IMR-90 (cell line): ENCODE measurements at regions not wholly inside any gene's neighbourhood (a gene's known extent, or its start where the extent isn't known, plus 50 kb on each side); places are given as distances from the start of the nearest gene placed in this dataset.

Experiments
- ATAC-seq: fragments of 200-7000 bp; cut with Tn5 transposase; 2 replicates; pipeline ENCODE4 v1.9.1; 2020; ENCODE audit warnings: low read depth, mild to moderate bottlenecking, moderate library complexity
- BruUV-seq: library from RNA; stranded (reverse); fragments of 400-500 nt; replicated peaks from 2 replicates; lab custom pipeline; 2021; lab: Mats Ljungman, UMichigan
- CTCF ChIA-PET: fragments of 300-600 bp; formaldehyde crosslinking; extraction: SDS; loops from one replicate; lab custom pipeline; 2021; ENCODE audit warnings: antibody characterized with exemption; lab: Yijun Ruan, JAX
- POLR2A ChIA-PET: fragments of 300-600 bp; sonication (Branson Sonifier 250); formaldehyde crosslinking; loops from one replicate; lab custom pipeline; 2022; ENCODE audit warnings: antibody characterized with exemption; ENCODE audit not compliant: unreplicated experiment; lab: Charles Lee
- DNase-seq: peaks from one replicate; pipeline ENCODE4 v3.0.0; 2013
- H2AFZ ChIP-seq: replicated peaks from 2 replicates; pipeline ENCODE3; 2013; ENCODE audit warnings: low read length, mild to moderate bottlenecking; ENCODE audit not compliant: poor library complexity
- H2AK5ac ChIP-seq: 2 replicates; pipeline ENCODE4 v1.6.1; 2013; ENCODE audit warnings: low read depth, low read length, inconsistent platforms
- H2AK9ac ChIP-seq: replicated peaks from 2 replicates; pipeline ENCODE3; 2013; ENCODE audit warnings: mild to moderate bottlenecking, low read depth, low read length, moderate library complexity; ENCODE audit not compliant: poor library complexity
- H2BK120ac ChIP-seq: 2 replicates; pipeline ENCODE4 v1.6.1; 2013; ENCODE audit warnings: low read depth, low read length, inconsistent platforms
- H2BK15ac ChIP-seq: 3 replicates; pipeline ENCODE4 v1.6.1; 2013; ENCODE audit warnings: low read depth, low read length, inconsistent platforms
- H2BK20ac ChIP-seq: 2 replicates; pipeline ENCODE4 v1.6.1; 2013; ENCODE audit warnings: low read depth, mild to moderate bottlenecking, inconsistent platforms, low read length, moderate library complexity
- H2BK5ac ChIP-seq: 2 replicates; pipeline ENCODE4 v1.6.1; 2013; ENCODE audit warnings: mild to moderate bottlenecking, low read depth, low read length, inconsistent platforms; ENCODE audit not compliant: poor library complexity, severe bottlenecking
- H3K14ac ChIP-seq: replicated peaks from 2 replicates; pipeline ENCODE4 v1.6.1; 2013; ENCODE audit warnings: low read depth, low read length, inconsistent platforms
- H3K18ac ChIP-seq: 2 replicates; pipeline ENCODE4 v1.6.1; 2013; ENCODE audit warnings: low read depth, low read length, control low read depth
- H3K23ac ChIP-seq: 2 replicates; pipeline ENCODE4 v1.6.1; 2013; ENCODE audit warnings: low read depth, low read length, inconsistent platforms
- H3K27ac ChIP-seq: 2 replicates; pipeline ENCODE4 v1.5.1; 2013; ENCODE audit warnings: mild to moderate bottlenecking, control low read depth, low read length; ENCODE audit not compliant: insufficient read depth
- H3K27me3 ChIP-seq: 2 replicates; pipeline ENCODE4 v1.6.1; 2013; ENCODE audit warnings: low read length; ENCODE audit not compliant: control insufficient read depth, insufficient read depth
- H3K36me3 ChIP-seq: 2 replicates; pipeline ENCODE4 v1.6.1; 2013; ENCODE audit warnings: low read length, mixed read lengths; ENCODE audit not compliant: control insufficient read depth, insufficient read depth
- H3K4ac ChIP-seq: 2 replicates; pipeline ENCODE4 v1.6.1; 2013; ENCODE audit warnings: low read depth, low read length, inconsistent platforms
- H3K4me1 ChIP-seq: 2 replicates; pipeline ENCODE4 v1.6.1; 2013; ENCODE audit warnings: low read length, mixed read lengths; ENCODE audit not compliant: control insufficient read depth, insufficient read depth
- H3K4me2 ChIP-seq: 2 replicates; pipeline ENCODE4 v1.6.1; 2013; ENCODE audit warnings: low read depth, mild to moderate bottlenecking, control low read depth, low read length, moderate library complexity
- H3K4me3 ChIP-seq: 2 replicates; pipeline ENCODE4 v1.5.1; 2013; ENCODE audit warnings: low read depth, mild to moderate bottlenecking, control low read depth, low read length, moderate library complexity; ENCODE audit not compliant: insufficient read depth
- H3K56ac ChIP-seq: 2 replicates; pipeline ENCODE4 v1.6.1; 2013; ENCODE audit warnings: low read length, inconsistent platforms; ENCODE audit not compliant: insufficient read depth; ENCODE audit errors: extremely low read depth
- H3K79me1 ChIP-seq, 2 experiments: 2 replicates each; pipeline ENCODE4 v1.6.1; 2013; ENCODE audit warnings: low read length in 2 of 2, inconsistent platforms in 1 of 2, low read depth in 1 of 2
- H3K9ac ChIP-seq: 2 replicates; pipeline ENCODE4 v1.6.1; 2013; ENCODE audit warnings: low read depth, low read length, control low read depth
- H3K9me1 ChIP-seq: 2 replicates; pipeline ENCODE4 v1.6.1; 2013; ENCODE audit warnings: low read length, inconsistent platforms; ENCODE audit not compliant: insufficient read depth
- H3K9me3 ChIP-seq: 2 replicates; pipeline ENCODE4 v1.6.1; 2013; ENCODE audit warnings: low read length; ENCODE audit not compliant: control insufficient read depth, insufficient read depth
- H4K20me1 ChIP-seq: 2 replicates; pipeline ENCODE4 v1.6.1; 2013; ENCODE audit warnings: low read length, inconsistent platforms; ENCODE audit not compliant: insufficient read depth
- H4K5ac ChIP-seq: 2 replicates; pipeline ENCODE4 v1.6.1; 2013; ENCODE audit warnings: mild to moderate bottlenecking, low read depth, low read length, control low read depth
- H4K8ac ChIP-seq, 2 experiments: 2 replicates each; pipeline ENCODE4 v1.6.1; 2013; ENCODE audit warnings: low read depth in 2 of 2, low read length in 2 of 2, control low read depth in 1 of 2, inconsistent platforms in 1 of 2
- H4K91ac ChIP-seq: 2 replicates; pipeline ENCODE4 v1.6.1; 2013; ENCODE audit warnings: low read depth, low read length, inconsistent platforms; ENCODE audit not compliant: insufficient read depth
- CTCF ChIP-seq: conservative IDR thresholded peaks from 2 replicates; pipeline ENCODE4 v1.5.1; 2012; ENCODE audit warnings: mild to moderate bottlenecking, low read depth, low read length, improper control_type of control experiment
- MAZ ChIP-seq: IDR thresholded peaks from 2 replicates; pipeline ENCODE4 v1.6.1; 2012; ENCODE audit warnings: low read depth, mild to moderate bottlenecking, low read length, improper control_type of control experiment, moderate library complexity, borderline replicate concordance
- MXI1 ChIP-seq: IDR thresholded peaks from 2 replicates; pipeline ENCODE4 v1.6.1; 2012; ENCODE audit warnings: low read depth, mild to moderate bottlenecking, low read length, moderate library complexity, borderline replicate concordance
- RAD21 ChIP-seq: IDR thresholded peaks from 2 replicates; pipeline ENCODE4 v1.6.1; 2012; ENCODE audit warnings: low read length, improper control_type of control experiment
- WGBS, 2 experiments: methylation state at CpG; one replicate each; pipeline versions ENCODE4 v1.1.5 to v1.1.7; 2013; ENCODE audit warnings: missing lambda C conversion rate in 2 of 2; ENCODE audit not compliant: insufficient read length in 1 of 2; ENCODE audit errors: extremely low coverage in 2 of 2; 5-methylcytosine and 5-hydroxymethylcytosine counted together
- dilution Hi-C: fragments of 300-500 bp; cut with HindIII; formaldehyde crosslinking; loops from one replicate; pipeline ENCODE4 v1.14.3; 2018; ENCODE audit warnings: low sequenced_read_pairs; ENCODE audit not compliant: unreplicated experiment
- in situ Hi-C: fragments of 300-500 bp; cut with MboI; formaldehyde crosslinking; loops from 3 replicates; pipeline ENCODE4 v1.14.3; 2019; ENCODE audit warnings: low sequenced_read_pairs, inconsistent platforms, mixed read lengths
- intact Hi-C: fragments of 100-400 bp; cut with micrococcal nuclease; formaldehyde crosslinking; loops from 2 replicates; pipeline ENCODE4 v1.10.0; 2022

DNA sequence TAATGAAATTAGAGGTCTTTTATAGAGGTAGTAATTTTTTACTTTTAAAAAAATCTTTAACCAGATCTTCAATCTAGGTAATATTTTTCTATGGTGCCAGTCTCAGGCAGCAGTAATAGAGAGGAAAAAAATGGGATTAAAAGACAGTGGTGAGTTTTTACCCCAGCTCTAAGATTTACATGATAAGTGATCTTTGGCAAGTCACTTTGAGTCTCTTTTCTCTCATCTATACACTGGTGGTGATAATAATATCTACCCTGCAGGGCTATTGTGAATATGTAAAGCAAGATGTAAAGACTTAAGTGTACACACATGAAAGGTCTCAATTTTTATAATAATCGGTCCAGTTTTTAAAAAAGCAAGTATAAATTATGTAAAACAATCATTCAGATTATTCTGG, 786.2 kb upstream of the POU3F4 start:
- no peak overlapping the region for H3K4me2 ChIP-seq
- no peak overlapping the region for H2BK15ac ChIP-seq
- no peak overlapping the region for H3K27ac ChIP-seq
- H3K9me1 ChIP-seq, result no peaks in the 10 kb centered on the region
- dilution Hi-C loops (no loop called here), in situ Hi-C loops (no loop called here), intact Hi-C loops (no loop called here)
- H3K9ac ChIP-seq, result no peak overlapping the region
- no peaks in the 10 kb centered on the region for H3K36me3 ChIP-seq
- no peak overlapping the region for H3K18ac ChIP-seq
- H2AK9ac ChIP-seq, result no peak overlapping the region
- DNase-seq (no peak), ATAC-seq (no peak)
- no peak overlapping the region for H3K4me3 ChIP-seq
- H2AK5ac ChIP-seq, result no peak overlapping the region
- H3K79me1 ChIP-seq, result no peaks in the 10 kb centered on the region
- no peak overlapping the region for H3K14ac ChIP-seq
- H4K8ac ChIP-seq, result no peak overlapping the region
- ChIA-PET POLR2A (no interaction called here), CTCF (no interaction called here)
- no peak overlapping the region for H2BK120ac ChIP-seq
- H2AFZ ChIP-seq, result no peak overlapping the region
- no TSS peak for BruUV-seq
- TF ChIP-seq MAZ (no peak), RAD21 (no peak), MXI1 (no peak), CTCF (no peak)
- no peaks in the 10 kb centered on the region for H4K20me1 ChIP-seq
- WGBS, 2 experiments, result no CpG with 5 or more reads among the region's 1 CpG
- H3K9me3 ChIP-seq, result no peaks in the 10 kb centered on the region
- no peaks in the 10 kb centered on the region for H3K4me1 ChIP-seq
- H4K5ac ChIP-seq, result no peak overlapping the region
- no peak overlapping the region for H4K91ac ChIP-seq
- no peaks in the 10 kb centered on the region for H3K27me3 ChIP-seq
- no peak overlapping the region for H3K23ac ChIP-seq
- H3K56ac ChIP-seq, result no peak overlapping the region
- no peak overlapping the region for H2BK5ac ChIP-seq
- no peak overlapping the region for H2BK20ac ChIP-seq
- no peak overlapping the region for H3K4ac ChIP-seq
